H1 (cell line): ENCODE measurements at regions not wholly inside any gene's neighbourhood (a gene's known extent, or its start where the extent isn't known, plus 50 kb on each side); places are given as distances from the start of the nearest gene placed in this dataset.

Experiments used
- CBX8 ChIP-seq: fragments of 300-800, 300-1000 bp; sonication (generic); IDR thresholded peaks from 2 replicates; pipeline ENCODE4 v1.7.1; 2016; ENCODE audit warnings: low read depth, low read length, borderline replicate concordance
- CTCF ChIP-seq, 3 experiments: IDR thresholded peaks; 1 replicate in 2 of 3; 2 replicates in 1 of 3; pipeline versions ENCODE4 v1.5.1 to v1.6.1; 2011; ENCODE audit warnings: low read length in 3 of 3, mild to moderate bottlenecking in 3 of 3, inconsistent platforms in 2 of 3, low read depth in 1 of 3, moderate library complexity in 1 of 3; ENCODE audit not compliant: insufficient read depth in 1 of 3; ENCODE audit errors: control extremely low read depth in 1 of 3
- EZH2 ChIP-seq: fragments of 200-600 bp; sonication (generic); IDR thresholded peaks from 2 replicates; pipeline ENCODE4 v1.7.1; 2012; ENCODE audit warnings: low read depth, mild to moderate bottlenecking, moderate library complexity, low read length, inconsistent platforms; ENCODE audit not compliant: severe bottlenecking
- SUZ12 ChIP-seq: fragments of 200-600 bp; sonication (generic); IDR thresholded peaks from 2 replicates; pipeline ENCODE4 v1.6.1; 2012; ENCODE audit warnings: mild to moderate bottlenecking, inconsistent platforms, low read length, moderate library complexity, mixed read lengths
- YY1 ChIP-seq: IDR thresholded peaks from 2 replicates; pipeline ENCODE4 v1.6.1; 2011; ENCODE audit warnings: low read depth, mild to moderate bottlenecking, low read length

GRCh38 chr2:204124140-204124750, 187.7 kb downstream of the ICOS start:
- no peak for TF ChIP-seq CBX8
- no peak for TF ChIP-seq CTCF (IDR thresholded peaks at IDR 0.05; ENCODE audit: control extremely low read depth in 1 of 3, insufficient read depth in 1 of 3, low read depth in 1 of 3, low read length in 3 of 3)
- TF ChIP-seq YY1, result no peak
- TF ChIP-seq SUZ12, result no peak
- TF ChIP-seq EZH2, result no peak
